ENCODE measurements at regions not wholly inside any gene's neighbourhood (a gene's known extent, or its start where the extent isn't known, plus 50 kb on each side); places are given as distances from the start of the nearest gene placed in this dataset.
"Not testable (repeated sequence)": the region's sequence is repeated elsewhere in the genome, so short reads cannot be mapped to it uniquely, and the experiment has no call there.

DNA sequence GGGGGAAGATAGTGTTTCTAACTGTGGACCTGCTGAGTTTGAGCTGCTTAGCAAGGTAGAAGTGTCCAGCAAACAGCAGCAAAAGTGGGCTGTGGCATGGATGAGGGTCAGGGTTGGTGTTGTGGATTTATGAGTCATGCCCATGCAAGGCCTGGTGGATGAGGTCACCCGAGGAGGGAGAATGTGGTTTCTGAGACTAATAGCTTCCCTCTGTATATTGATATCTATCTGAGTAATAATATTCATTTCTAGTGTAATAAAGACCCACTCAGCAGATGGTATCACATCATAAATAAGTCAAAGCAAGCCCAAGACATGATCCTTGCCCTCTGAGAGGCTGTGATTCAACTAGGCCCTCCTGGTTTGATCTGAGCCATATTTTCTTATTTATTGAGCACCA is 597.8 kb upstream of the CLINT1 start:
- H3K4me3 Mint-ChIP-seq: no peak overlapping the region
- no peaks in the 10 kb centered on the region for H3K9me3 Mint-ChIP-seq
- peak; percentile 52 for ATAC-seq
- no peak for DNase-seq
- no peak overlapping the region for H3K27ac Mint-ChIP-seq
- H3K27me3 Mint-ChIP-seq: no peaks in the 10 kb centered on the region
- H3K36me3 Mint-ChIP-seq (ENCODE audit: low read depth): no peaks in the 10 kb centered on the region
- peaks cover 4% of the 10 kb centered on the region for H3K4me1 Mint-ChIP-seq

DNA sequence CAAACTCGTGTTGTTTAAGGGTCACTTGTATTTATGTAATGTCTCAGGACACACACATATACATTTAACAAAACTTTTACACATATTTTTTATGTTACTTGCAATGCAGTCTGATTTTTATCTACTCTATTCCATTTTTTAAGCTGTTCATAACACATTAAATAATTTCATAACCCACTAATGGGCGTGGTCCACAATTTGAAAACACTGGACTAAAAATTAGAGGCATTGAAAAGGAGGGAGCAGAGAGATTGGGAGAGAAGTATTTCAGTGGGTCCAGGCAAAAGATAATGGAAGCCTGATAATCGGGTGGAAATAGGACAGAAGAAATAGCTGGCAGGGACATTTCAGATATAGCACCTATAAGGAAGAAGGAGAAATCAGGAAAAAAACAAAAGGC is 597.3 kb upstream of the CLINT1 start:
- Mint-ChIP-seq H3K4me1 (peaks cover 4% of the 10 kb centered on the region), H3K27ac (no peak overlapping the region), H3K9me3 (no peaks in the 10 kb centered on the region), H3K4me3 (no peak overlapping the region), H3K36me3 (ENCODE audit: low read depth) (no peaks in the 10 kb centered on the region), H3K27me3 (no peaks in the 10 kb centered on the region)
- no peak for ATAC-seq
- no peak for DNase-seq

DNA sequence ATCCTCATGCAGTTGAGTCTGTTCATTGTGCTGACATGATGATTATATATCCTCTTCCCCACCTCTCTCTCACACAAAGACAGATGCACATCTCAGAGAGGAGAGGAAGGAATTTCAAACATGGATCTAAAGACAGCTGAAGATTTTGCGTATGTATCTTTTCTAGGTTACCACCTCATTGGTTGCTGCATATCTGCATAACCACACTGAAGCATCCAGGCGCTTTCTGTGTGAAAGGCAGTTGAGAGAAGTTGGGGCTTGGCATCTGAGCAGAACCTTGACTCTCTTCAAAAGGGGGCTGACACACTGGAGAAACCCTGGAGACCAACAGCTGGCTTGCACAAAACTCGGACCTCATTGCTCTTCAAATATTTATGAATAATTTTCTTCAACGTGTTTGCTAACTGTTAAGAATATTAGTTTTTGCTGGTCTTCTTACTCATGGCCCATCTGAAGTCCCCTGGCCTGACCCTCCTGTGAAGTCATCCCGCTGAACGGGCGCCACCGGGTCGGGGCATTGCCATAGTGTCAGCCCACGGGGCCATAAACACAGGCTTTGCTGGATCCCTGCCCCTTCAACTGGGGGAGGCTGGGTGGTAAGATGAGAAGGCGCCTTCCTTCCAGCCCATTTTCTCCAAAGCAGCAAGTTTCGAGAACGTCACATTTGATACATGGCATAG is 593.2 kb upstream of the CLINT1 start:
- Mint-ChIP-seq H3K9me3 (no peaks in the 10 kb centered on the region), H3K4me3 (no peak overlapping the region), H3K27me3 (peaks cover 2% of the 10 kb centered on the region), H3K27ac (no peak overlapping the region), H3K36me3 (ENCODE audit: low read depth) (no peaks in the 10 kb centered on the region), H3K4me1 (peaks cover 2% of the 10 kb centered on the region)
- ATAC-seq: no peak
- no peak for DNase-seq

DNA sequence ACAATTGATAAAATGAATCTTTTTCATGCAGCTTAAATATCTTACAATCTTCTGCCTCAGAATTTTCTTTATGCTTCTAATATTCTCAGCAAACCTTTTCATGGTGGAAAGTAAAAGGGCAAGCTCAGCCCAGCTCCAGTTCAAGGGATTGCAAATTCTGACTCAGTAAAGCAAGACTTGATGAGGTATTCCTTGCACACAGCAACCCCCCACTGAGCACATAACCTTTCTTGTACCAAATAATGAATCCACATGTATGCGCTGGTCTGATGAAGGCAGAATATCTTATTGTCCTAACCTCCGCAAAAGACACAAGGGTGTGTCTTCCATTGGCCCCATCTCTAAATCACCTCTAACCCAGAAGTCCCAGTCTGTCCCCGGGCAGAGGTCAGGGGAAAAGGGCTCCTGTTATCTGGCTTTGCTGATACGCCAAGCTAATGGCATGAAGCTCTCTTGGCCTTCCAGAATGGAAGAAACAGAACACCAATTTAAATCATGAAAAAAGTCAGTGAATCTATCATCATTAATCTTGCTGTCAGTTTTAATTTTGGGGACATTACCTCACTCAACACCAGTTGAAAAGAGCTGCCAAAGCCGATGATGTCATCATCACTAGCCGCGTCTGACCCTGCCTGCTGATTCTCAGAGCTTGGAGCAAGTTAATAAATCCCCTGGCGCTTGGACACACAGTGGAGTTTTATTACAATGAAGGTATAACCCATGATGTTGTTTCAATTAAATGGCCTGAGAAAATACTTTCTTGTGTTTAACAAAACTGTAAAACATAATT is 592.5 kb upstream of the CLINT1 start:
- H3K4me3 Mint-ChIP-seq: no peak overlapping the region
- DNase-seq: no peak
- no peak for ATAC-seq
- H3K27ac Mint-ChIP-seq: no peak overlapping the region
- peaks cover 2% of the 10 kb centered on the region for H3K27me3 Mint-ChIP-seq
- no peaks in the 10 kb centered on the region for H3K36me3 Mint-ChIP-seq (ENCODE audit: low read depth)
- no peaks in the 10 kb centered on the region for H3K4me1 Mint-ChIP-seq
- peaks cover under 1% of the 10 kb centered on the region for H3K9me3 Mint-ChIP-seq

DNA sequence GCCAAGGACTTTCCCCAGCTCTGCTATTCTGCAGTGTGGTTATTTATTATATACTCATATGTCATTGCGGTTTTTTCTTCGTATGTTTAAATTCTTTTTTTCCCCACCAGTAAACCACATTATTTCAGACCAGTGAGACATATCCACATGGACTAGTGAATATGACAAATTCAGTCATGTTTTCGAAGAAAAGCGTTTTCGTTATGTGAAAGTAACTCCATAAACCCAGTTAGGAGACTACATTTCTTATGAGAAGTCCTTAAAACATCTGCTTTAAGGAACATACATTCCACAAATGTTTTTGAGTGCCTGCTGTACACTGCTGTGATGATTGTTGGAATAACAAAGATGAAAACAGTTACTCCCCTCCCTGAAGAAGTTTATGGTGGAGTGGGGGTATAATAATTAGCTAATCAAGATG is 591.8 kb upstream of the CLINT1 start:
- Mint-ChIP-seq H3K27me3 (peaks cover 2% of the 10 kb centered on the region), H3K4me1 (no peaks in the 10 kb centered on the region)

DNA sequence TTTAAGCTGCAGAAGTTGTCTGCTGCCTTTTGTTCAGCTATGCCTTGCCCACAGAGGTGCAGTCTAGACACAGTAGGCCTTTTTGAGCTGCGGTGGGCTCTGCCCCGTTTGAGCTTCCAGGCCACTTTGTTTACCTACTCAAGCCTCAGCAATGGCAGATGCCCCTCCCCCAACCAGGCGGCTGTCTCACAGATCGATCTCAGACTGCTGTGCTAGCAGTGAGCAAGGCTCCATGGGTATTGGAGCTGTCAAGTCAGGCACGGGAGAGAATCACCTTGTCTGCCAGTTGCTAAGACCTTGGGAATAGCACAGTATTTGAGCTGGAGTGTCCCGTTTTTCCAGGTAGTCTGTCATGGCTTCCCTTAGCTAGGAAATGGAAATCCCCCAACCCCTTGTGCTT is 587.8 kb upstream of the CLINT1 start:
- not testable (repeated sequence) for H3K36me3 Mint-ChIP-seq (ENCODE audit: low read depth); DNase-seq; ATAC-seq; H3K4me1 Mint-ChIP-seq; H3K27me3 Mint-ChIP-seq; H3K27ac Mint-ChIP-seq; H3K4me3 Mint-ChIP-seq
- H3K9me3 Mint-ChIP-seq: peaks cover 22% of the 10 kb centered on the region

More for the DNA sequence above, 591.8 kb upstream of the CLINT1 start:
- Mint-ChIP-seq H3K27ac (no peak overlapping the region), H3K9me3 (peaks cover 7% of the 10 kb centered on the region), H3K36me3 (ENCODE audit: low read depth) (peaks cover 3% of the 10 kb centered on the region), H3K4me3 (no peak overlapping the region)
- DNase-seq: no peak
- ATAC-seq: no peak

DNA sequence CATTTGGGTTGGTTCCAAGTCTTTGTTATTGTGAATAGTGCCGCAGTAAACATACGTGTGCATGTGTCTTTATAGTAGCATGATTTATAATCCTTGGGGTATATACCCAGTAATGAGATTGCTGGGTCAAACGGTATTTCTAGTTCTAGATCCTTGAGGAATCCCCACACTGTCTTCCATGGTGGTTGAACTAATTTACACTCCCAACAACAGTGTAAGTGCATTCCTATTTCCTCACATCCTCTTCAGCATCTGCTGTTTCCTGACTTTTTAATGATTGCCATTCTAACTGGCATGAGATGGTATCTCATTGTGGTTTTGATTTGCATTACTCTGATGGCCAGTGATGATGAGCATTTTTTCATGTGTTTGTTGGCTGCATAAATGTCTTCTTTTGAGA is 580.3 kb upstream of the CLINT1 start:
- not testable (repeated sequence) for H3K36me3 Mint-ChIP-seq (ENCODE audit: low read depth); H3K4me3 Mint-ChIP-seq; ATAC-seq; H3K27ac Mint-ChIP-seq; H3K27me3 Mint-ChIP-seq; DNase-seq; H3K9me3 Mint-ChIP-seq
- peaks cover 26% of the 10 kb centered on the region for H3K4me1 Mint-ChIP-seq

DNA sequence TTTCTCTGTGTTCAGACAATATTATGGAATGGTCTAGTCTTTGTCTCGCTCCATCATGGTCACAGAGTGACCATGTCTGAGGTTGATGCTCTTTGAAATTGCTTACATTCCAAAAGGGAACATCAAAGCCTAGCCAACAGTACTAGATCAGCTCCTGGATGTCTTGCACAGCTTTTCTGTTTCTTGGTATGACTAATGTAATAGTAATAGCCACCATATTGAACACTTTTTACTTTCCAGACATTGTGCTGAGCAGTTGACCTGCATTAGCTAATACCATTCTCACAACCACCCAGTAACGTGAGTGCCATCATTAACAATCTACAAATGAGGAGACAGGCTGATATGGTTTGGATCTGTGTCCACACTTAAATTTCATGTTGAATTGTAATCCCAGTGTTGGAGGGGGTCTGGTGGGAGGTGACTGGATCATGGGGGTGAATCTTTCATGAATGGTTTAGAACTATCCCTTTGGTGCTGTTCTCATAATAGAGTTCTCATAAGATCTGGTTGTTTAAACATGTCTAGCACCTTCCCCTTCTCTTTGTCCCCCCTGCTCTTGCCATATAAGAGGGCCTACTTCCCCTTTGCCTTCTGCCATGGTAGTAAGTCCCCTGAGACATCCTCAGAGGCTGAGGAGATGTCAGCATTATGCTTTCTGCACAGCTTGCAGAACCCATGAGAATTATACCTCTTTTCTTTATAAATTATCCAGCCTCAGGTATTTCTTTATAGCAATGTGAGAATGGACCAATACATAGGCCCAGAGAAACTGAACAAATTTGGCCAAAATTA is 577.5 kb upstream of the CLINT1 start:
- Mint-ChIP-seq H3K27ac (no peak overlapping the region), H3K4me3 (no peak overlapping the region), H3K36me3 (ENCODE audit: low read depth) (peaks cover 2% of the 10 kb centered on the region), H3K27me3 (no peaks in the 10 kb centered on the region), H3K4me1 (peaks cover 49% of the 10 kb centered on the region), H3K9me3 (peaks cover 5% of the 10 kb centered on the region)
- DNase-seq (no peak), ATAC-seq (no peak)

DNA sequence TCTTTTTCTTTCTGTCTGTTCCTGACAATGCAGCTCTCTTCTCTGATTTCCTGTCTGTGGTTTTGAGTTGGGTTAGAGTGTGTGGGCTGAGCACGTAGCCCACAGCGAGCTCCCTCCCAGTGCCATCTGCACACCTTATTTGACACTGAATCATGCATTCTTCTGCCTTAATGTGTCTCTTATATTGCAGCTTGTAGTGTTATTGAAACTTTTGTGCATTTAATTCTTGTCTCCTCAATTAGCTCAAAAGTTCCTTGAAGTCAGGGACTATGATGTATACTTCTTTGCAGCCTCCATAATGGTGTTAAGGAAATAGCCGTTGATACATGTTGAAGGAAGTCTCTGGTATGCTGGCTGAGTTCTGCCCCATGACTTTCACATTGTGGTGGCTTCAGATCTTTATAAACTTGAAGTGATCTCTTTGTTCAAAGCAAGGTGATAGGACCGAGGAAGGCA is 576.2 kb upstream of the CLINT1 start:
- peaks cover 60% of the 10 kb centered on the region for H3K4me1 Mint-ChIP-seq
- ATAC-seq (peak; percentile 92), DNase-seq (peak; percentile 36)
- H3K36me3 Mint-ChIP-seq (ENCODE audit: low read depth): peaks cover 2% of the 10 kb centered on the region
- H3K9me3 Mint-ChIP-seq: peaks cover 5% of the 10 kb centered on the region
- peak overlapping the region; percentile 66 for H3K27ac Mint-ChIP-seq
- peak overlapping the region; percentile 52 for H3K4me3 Mint-ChIP-seq
- no peaks in the 10 kb centered on the region for H3K27me3 Mint-ChIP-seq

DNA sequence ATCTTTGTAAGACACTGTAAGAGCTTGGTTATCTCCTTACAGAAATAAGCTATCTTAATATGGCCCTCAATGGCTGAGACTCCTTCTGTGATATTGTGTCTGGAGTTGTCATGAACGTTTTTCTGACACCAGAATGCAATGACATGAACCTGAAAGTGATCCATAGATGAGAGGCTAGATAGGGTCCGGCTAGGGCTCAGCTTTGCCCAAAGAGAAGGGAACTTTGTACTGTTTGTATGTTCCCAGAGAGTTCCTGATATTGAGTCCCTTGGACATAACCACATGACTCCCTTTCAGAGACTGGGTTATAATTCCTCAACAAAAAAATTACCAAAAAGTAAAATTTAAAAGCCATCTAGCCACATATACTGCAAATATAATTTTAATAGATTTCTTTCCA is 575.8 kb upstream of the CLINT1 start:
- Mint-ChIP-seq H3K27me3 (no peaks in the 10 kb centered on the region), H3K4me3 (no peak overlapping the region), H3K36me3 (ENCODE audit: low read depth) (peaks cover 2% of the 10 kb centered on the region), H3K27ac (peak overlapping the region; percentile 66), H3K9me3 (peaks cover 9% of the 10 kb centered on the region), H3K4me1 (peaks cover 64% of the 10 kb centered on the region)
- ATAC-seq (no peak), DNase-seq (no peak)

DNA sequence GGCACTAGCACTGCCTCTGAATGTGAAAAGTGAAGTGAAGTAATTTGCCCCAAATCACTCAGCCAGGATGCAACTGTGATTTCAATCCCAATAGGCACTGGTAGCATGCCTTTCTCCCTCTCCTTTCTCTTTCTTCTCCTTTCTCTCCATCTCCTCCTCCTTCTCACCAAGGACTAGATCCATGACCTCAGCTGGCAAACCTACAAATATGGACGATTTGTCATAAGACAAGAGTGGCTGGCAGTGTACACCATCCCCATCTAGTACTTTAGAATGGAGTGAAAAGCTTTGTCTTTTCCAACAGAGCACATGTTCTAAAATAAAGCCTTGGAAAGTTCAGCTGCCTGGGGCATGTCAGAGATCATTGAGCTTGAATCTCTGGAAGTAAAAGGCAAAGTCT is 574.7 kb upstream of the CLINT1 start:
- Mint-ChIP-seq H3K4me1 (peaks cover 67% of the 10 kb centered on the region), H3K36me3 (ENCODE audit: low read depth) (peaks cover 2% of the 10 kb centered on the region), H3K9me3 (peaks cover 12% of the 10 kb centered on the region), H3K27me3 (no peaks in the 10 kb centered on the region), H3K4me3 (no peak overlapping the region), H3K27ac (no peak overlapping the region)
- DNase-seq: no peak
- ATAC-seq: no peak

DNA sequence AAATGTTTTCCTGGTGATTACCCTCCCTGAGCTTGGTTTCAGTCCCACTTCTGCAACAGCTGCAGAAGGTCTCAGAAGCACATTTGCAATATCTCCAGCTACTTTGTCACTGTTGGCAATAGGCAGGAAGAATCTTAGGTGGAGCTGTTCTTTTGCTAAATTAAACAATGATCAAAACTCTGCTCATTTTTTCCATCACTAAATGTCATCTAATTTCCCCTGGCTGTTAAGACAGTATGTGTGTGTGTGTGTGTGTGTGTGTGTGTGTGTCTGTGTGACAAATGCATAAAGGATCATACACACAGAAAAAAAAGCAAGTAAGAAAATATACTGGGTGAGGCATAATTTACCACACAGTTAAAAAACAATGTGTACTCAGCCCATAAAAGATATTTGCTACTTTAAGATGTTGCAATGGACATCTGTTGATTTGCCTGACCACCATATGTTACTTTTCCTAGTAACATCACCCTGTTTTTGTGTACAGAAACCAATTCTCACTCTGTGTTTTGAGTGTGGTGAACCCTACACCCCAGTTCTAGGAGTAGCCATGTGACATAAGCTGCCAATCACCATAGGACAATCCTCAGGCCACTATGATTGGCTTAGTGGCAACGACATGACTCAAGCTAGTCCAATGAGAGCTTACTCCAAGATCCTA is 572.6 kb upstream of the CLINT1 start:
- Mint-ChIP-seq H3K4me3 (no peak overlapping the region), H3K9me3 (peaks cover 7% of the 10 kb centered on the region), H3K4me1 (peaks cover 65% of the 10 kb centered on the region), H3K27me3 (no peaks in the 10 kb centered on the region), H3K27ac (peak overlapping the region; percentile 33), H3K36me3 (ENCODE audit: low read depth) (peaks cover 2% of the 10 kb centered on the region)
- no peak for DNase-seq
- ATAC-seq: no peak

DNA sequence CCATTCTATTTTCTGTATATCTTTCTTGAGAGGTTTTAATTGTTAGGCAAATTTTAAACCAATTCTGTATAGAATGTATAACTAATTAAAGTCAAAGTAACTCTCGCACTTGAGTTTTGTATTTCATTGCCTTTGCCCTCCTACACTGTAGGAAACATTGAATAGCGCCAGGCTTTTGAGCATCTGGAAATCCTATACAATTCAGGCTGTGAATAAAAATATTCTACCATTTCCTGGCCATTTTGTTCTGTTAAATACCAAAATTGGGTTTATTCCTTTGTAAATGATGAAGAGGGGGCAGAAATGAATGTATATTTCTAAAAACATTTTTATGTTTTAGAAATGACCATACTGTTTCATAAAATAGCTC is 571.8 kb upstream of the CLINT1 start:
- peaks cover 7% of the 10 kb centered on the region for H3K9me3 Mint-ChIP-seq
- H3K4me1 Mint-ChIP-seq: peaks cover 58% of the 10 kb centered on the region
- peaks cover 2% of the 10 kb centered on the region for H3K36me3 Mint-ChIP-seq (ENCODE audit: low read depth)
- H3K4me3 Mint-ChIP-seq: no peak overlapping the region
- no peaks in the 10 kb centered on the region for H3K27me3 Mint-ChIP-seq
- DNase-seq (no peak), ATAC-seq (no peak)
- H3K27ac Mint-ChIP-seq: no peak overlapping the region

DNA sequence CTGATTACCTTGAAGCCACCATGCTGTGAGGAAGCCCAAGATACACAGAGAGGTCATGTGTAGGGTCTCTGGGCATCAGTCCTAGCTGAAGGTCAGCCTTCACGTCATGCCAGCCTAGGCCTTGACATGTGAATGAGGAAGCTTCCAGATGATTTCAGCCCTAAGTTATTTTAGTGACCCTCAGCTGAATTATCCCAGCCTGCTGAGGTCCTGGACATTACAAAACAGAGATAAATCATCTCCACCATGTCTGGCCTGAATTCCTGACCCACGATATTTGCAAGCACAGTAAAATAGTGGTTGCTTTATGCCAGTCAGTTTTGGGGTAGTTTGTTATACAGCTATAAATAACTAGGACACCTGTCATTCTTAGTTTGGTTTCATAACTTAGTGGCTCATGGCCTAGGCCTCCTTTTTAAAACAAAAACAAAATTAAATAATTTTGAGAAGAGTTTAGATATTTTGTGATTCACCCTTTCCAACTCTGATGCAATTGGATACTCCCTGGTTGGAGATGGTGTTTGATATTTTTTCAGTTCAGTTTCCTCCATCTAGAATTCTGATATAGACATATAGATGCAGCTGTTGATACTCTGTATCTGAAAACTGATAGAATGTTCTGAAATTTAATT is 571.3 kb upstream of the CLINT1 start:
- Mint-ChIP-seq H3K27me3 (no peaks in the 10 kb centered on the region), H3K9me3 (peaks cover 7% of the 10 kb centered on the region), H3K4me1 (peaks cover 53% of the 10 kb centered on the region), H3K36me3 (ENCODE audit: low read depth) (peaks cover 2% of the 10 kb centered on the region), H3K27ac (no peak overlapping the region), H3K4me3 (no peak overlapping the region)
- ATAC-seq: no peak
- no peak for DNase-seq
